ENCODE measurements at regions not wholly inside any gene's neighbourhood (a gene's known extent, or its start where the extent isn't known, plus 50 kb on each side); places are given as distances from the start of the nearest gene placed in this dataset.

GRCh38 chr12:132430838-132431774, 58.8 kb upstream of the FBRSL1 start:
- Histone ChIP-seq H3K4me3 (ENCODE audit: low read depth, low read length) (no peak overlapping the region), H3K9ac (ENCODE audit: low read depth, low read length) (no peak overlapping the region), H3K36me3 (ENCODE audit: control insufficient read depth, insufficient read depth, low read length) (no peaks in the 10 kb centered on the region), H3K4me1 (ENCODE audit: control insufficient read depth, insufficient read depth, low read length) (peaks cover 12% of the 10 kb centered on the region), H3K27me3 (ENCODE audit: control insufficient read depth, insufficient read depth, low read length) (peaks cover 65% of the 10 kb centered on the region), H3K27ac (ENCODE audit: low read depth, low read length) (no peak overlapping the region), H3K9me3 (ENCODE audit: control insufficient read depth, insufficient read depth, low read length) (peaks cover 6% of the 10 kb centered on the region; the same call in 1 of the 2 replicates)

- Histone ChIP-seq H3K27me3 (ENCODE audit: control insufficient read depth, insufficient read depth, low read length) (peaks cover 68% of the 10 kb centered on the region), H3K27ac (ENCODE audit: low read depth, low read length) (no peak overlapping the region), H3K4me3 (ENCODE audit: low read depth, low read length) (no peak overlapping the region)
Measured at GRCh38 chr12:132429946-132430643, 59.9 kb upstream of the FBRSL1 start.

GRCh38 chr12:132429602-132429945, 60.4 kb upstream of the FBRSL1 start:
- Histone ChIP-seq H3K4me1 (ENCODE audit: control insufficient read depth, insufficient read depth, low read length) (peaks cover 12% of the 10 kb centered on the region), H3K9ac (ENCODE audit: low read depth, low read length) (no peak overlapping the region), H3K4me3 (ENCODE audit: low read depth, low read length) (no peak overlapping the region), H3K27ac (ENCODE audit: low read depth, low read length) (no peak overlapping the region), H3K27me3 (ENCODE audit: control insufficient read depth, insufficient read depth, low read length) (peaks cover 68% of the 10 kb centered on the region), H3K36me3 (ENCODE audit: control insufficient read depth, insufficient read depth, low read length) (no peaks in the 10 kb centered on the region), H3K9me3 (ENCODE audit: control insufficient read depth, insufficient read depth, low read length) (peaks cover 9% of the 10 kb centered on the region; the same call in 1 of the 2 replicates)

More at GRCh38 chr12:132429946-132430643, 59.9 kb upstream of the FBRSL1 start:
- peaks cover 12% of the 10 kb centered on the region for H3K4me1 ChIP-seq (ENCODE audit: control insufficient read depth, insufficient read depth, low read length)
- H3K9me3 ChIP-seq (ENCODE audit: control insufficient read depth, insufficient read depth, low read length), result peaks cover 5% of the 10 kb centered on the region; the same call in 1 of the 2 replicates
- no peaks in the 10 kb centered on the region for H3K36me3 ChIP-seq (ENCODE audit: control insufficient read depth, insufficient read depth, low read length)
- H3K9ac ChIP-seq (ENCODE audit: low read depth, low read length), result no peak overlapping the region

GRCh38 chr12:132428936-132429601, 60.9 kb upstream of the FBRSL1 start:
- no peak overlapping the region for H3K9ac ChIP-seq (ENCODE audit: low read depth, low read length)
- H3K4me1 ChIP-seq (ENCODE audit: control insufficient read depth, insufficient read depth, low read length), result peaks cover 12% of the 10 kb centered on the region
- H3K27me3 ChIP-seq (ENCODE audit: control insufficient read depth, insufficient read depth, low read length), result peaks cover 68% of the 10 kb centered on the region
- H3K27ac ChIP-seq (ENCODE audit: low read depth, low read length), result peak overlapping the region; percentile 55
- no peak overlapping the region for H3K4me3 ChIP-seq (ENCODE audit: low read depth, low read length)
- peaks cover 9% of the 10 kb centered on the region; the same call in 1 of the 2 replicates for H3K9me3 ChIP-seq (ENCODE audit: control insufficient read depth, insufficient read depth, low read length)
- no peaks in the 10 kb centered on the region for H3K36me3 ChIP-seq (ENCODE audit: control insufficient read depth, insufficient read depth, low read length)

GRCh38 chr12:132427999-132428935, 61.7 kb upstream of the FBRSL1 start:
- H3K9me3 ChIP-seq (ENCODE audit: control insufficient read depth, insufficient read depth, low read length), result peaks cover 9% of the 10 kb centered on the region
- H3K27ac ChIP-seq (ENCODE audit: low read depth, low read length), result peak overlapping the region; percentile 55
- no peaks in the 10 kb centered on the region for H3K36me3 ChIP-seq (ENCODE audit: control insufficient read depth, insufficient read depth, low read length)
- H3K27me3 ChIP-seq (ENCODE audit: control insufficient read depth, insufficient read depth, low read length), result peaks cover 74% of the 10 kb centered on the region
- no peak overlapping the region for H3K4me3 ChIP-seq (ENCODE audit: low read depth, low read length)
- H3K9ac ChIP-seq (ENCODE audit: low read depth, low read length), result no peak overlapping the region
- peaks cover 12% of the 10 kb centered on the region for H3K4me1 ChIP-seq (ENCODE audit: control insufficient read depth, insufficient read depth, low read length)

- no peak overlapping the region for H3K4me3 ChIP-seq (ENCODE audit: low read depth, low read length)
- H3K36me3 ChIP-seq (ENCODE audit: control insufficient read depth, insufficient read depth, low read length), result no peaks in the 10 kb centered on the region
- H3K27ac ChIP-seq (ENCODE audit: low read depth, low read length), result no peak overlapping the region
- peaks cover 81% of the 10 kb centered on the region for H3K27me3 ChIP-seq (ENCODE audit: control insufficient read depth, insufficient read depth, low read length)
- H3K9me3 ChIP-seq (ENCODE audit: control insufficient read depth, insufficient read depth, low read length), result peaks cover 9% of the 10 kb centered on the region
- no peak overlapping the region for H3K9ac ChIP-seq (ENCODE audit: low read depth, low read length)
- peaks cover 12% of the 10 kb centered on the region for H3K4me1 ChIP-seq (ENCODE audit: control insufficient read depth, insufficient read depth, low read length)
Measured at GRCh38 chr12:132427174-132427768, 62.7 kb upstream of the FBRSL1 start.

- peaks cover 9% of the 10 kb centered on the region for H3K9me3 ChIP-seq (ENCODE audit: control insufficient read depth, insufficient read depth, low read length)
- H3K27ac ChIP-seq (ENCODE audit: low read depth, low read length), result no peak overlapping the region
- no peak overlapping the region for H3K9ac ChIP-seq (ENCODE audit: low read depth, low read length)
- no peaks in the 10 kb centered on the region for H3K36me3 ChIP-seq (ENCODE audit: control insufficient read depth, insufficient read depth, low read length)
- H3K4me3 ChIP-seq (ENCODE audit: low read depth, low read length), result no peak overlapping the region
- peaks cover 12% of the 10 kb centered on the region for H3K4me1 ChIP-seq (ENCODE audit: control insufficient read depth, insufficient read depth, low read length)
- H3K27me3 ChIP-seq (ENCODE audit: control insufficient read depth, insufficient read depth, low read length), result peaks cover 83% of the 10 kb centered on the region
Measured at GRCh38 chr12:132426349-132427173, 63.4 kb upstream of the FBRSL1 start.

- no peak overlapping the region for H3K4me3 ChIP-seq (ENCODE audit: low read depth, low read length)
- no peaks in the 10 kb centered on the region for H3K36me3 ChIP-seq (ENCODE audit: control insufficient read depth, insufficient read depth, low read length)
- no peak overlapping the region for H3K27ac ChIP-seq (ENCODE audit: low read depth, low read length)
- H3K9ac ChIP-seq (ENCODE audit: low read depth, low read length), result no peak overlapping the region
- H3K27me3 ChIP-seq (ENCODE audit: control insufficient read depth, insufficient read depth, low read length), result peaks cover 88% of the 10 kb centered on the region
- H3K9me3 ChIP-seq (ENCODE audit: control insufficient read depth, insufficient read depth, low read length), result peaks cover 9% of the 10 kb centered on the region
- H3K4me1 ChIP-seq (ENCODE audit: control insufficient read depth, insufficient read depth, low read length), result peaks cover 1% of the 10 kb centered on the region
Measured at GRCh38 chr12:132424811-132425210, 65.1 kb upstream of the FBRSL1 start.

GRCh38 chr12:132423820-132424645, 65.9 kb upstream of the FBRSL1 start:
- Histone ChIP-seq H3K27ac (ENCODE audit: low read depth, low read length) (no peak overlapping the region), H3K4me1 (ENCODE audit: control insufficient read depth, insufficient read depth, low read length) (no peaks in the 10 kb centered on the region), H3K4me3 (ENCODE audit: low read depth, low read length) (no peak overlapping the region), H3K27me3 (ENCODE audit: control insufficient read depth, insufficient read depth, low read length) (peaks cover 88% of the 10 kb centered on the region), H3K9me3 (ENCODE audit: control insufficient read depth, insufficient read depth, low read length) (peaks cover 9% of the 10 kb centered on the region), H3K36me3 (ENCODE audit: control insufficient read depth, insufficient read depth, low read length) (no peaks in the 10 kb centered on the region), H3K9ac (ENCODE audit: low read depth, low read length) (no peak overlapping the region)

All from HUES48 (cell line).